ENCODE measurements at regions not wholly inside any gene's neighbourhood (a gene's known extent, or its start where the extent isn't known, plus 50 kb on each side); places are given as distances from the start of the nearest gene placed in this dataset.

- TF ChIP-seq EP300 (IDR thresholded peaks at IDR 0.05; ENCODE audit: low read depth in 2 of 2, low read length in 2 of 2) (0 out of 4 replicates have a peak, but pooled peaks of 1 of the 2 experiments have one; percentile 14), EP300 (CRISPR knock-in tag; IDR thresholded peaks at IDR 0.05; ENCODE audit: borderline replicate concordance) (no peak)
Observed at GRCh38 chrX:10022580-10023245, 55.6 kb downstream of the CLDN34 start (continued).

GRCh38 chrX:10023821-10024220, 56.7 kb downstream of the CLDN34 start:
- peaks cover 6% of the 10 kb centered on the region for H3K79me2 ChIP-seq (ENCODE audit: insufficient read depth, low read length)
- H3K4me1 ChIP-seq (ENCODE audit: insufficient read depth, low read length) = peaks cover 34% of the 10 kb centered on the region
- intact Hi-C loops (cut with micrococcal nuclease; ENCODE audit: unreplicated experiment) = no loop called here
- no peaks in the 10 kb centered on the region for H3K9me3 ChIP-seq (ENCODE audit: low read length)
- no peak overlapping the region for H3K27ac ChIP-seq (ENCODE audit: extremely low read length, insufficient read depth, low read length)
- H4K20me1 ChIP-seq (ENCODE audit: insufficient read depth, low read length) = no peaks in the 10 kb centered on the region
- no peak overlapping the region for H3K4me3 ChIP-seq (replicated peaks in 1 of 3; ENCODE audit: insufficient read depth in 1 of 3, low read depth in 2 of 3, low read length in 3 of 3)
- DNase-seq (ENCODE audit: low spot score) (no peak), FAIRE-seq (no peak), ATAC-seq (no peak)
- H2AFZ ChIP-seq (ENCODE audit: low read length) = no peak overlapping the region
- no TSS peak for BruUV-seq (replicated peaks)
- ChIA-PET CTCF (ENCODE audit: low intra/inter-chr PET ratio, low total read pairs) (no interaction called here), POLR2A (interaction anchor here (0.6 kb wide), 1 partner anchor 12 kb away, joined by 5 read pairs; no protein-coding TSS in a partner anchor)
- H3K27me3 ChIP-seq (ENCODE audit: control insufficient read depth in 1 of 2, insufficient read depth in 2 of 2, low read length in 2 of 2) = no peaks in the 10 kb centered on the region
- 97% methylated on average over 7 of the region's 7 CpGs for WGBS (ENCODE audit: low lambda C conversion rate)
- no peak overlapping the region for H3K4me2 ChIP-seq (ENCODE audit: low read depth, low read length)
- H3K36me3 ChIP-seq (replicated peaks in 1 of 2; ENCODE audit: control insufficient read depth in 1 of 2, insufficient read depth in 2 of 2, low read length in 2 of 2) = no peaks in the 10 kb centered on the region
- H3K9ac ChIP-seq (ENCODE audit: insufficient read depth, low read depth, low read length) = no peak overlapping the region
- in situ Hi-C loops (cut with HindIII; ENCODE audit: extremely low pct_ligation_motif_present, low pct_unique_long_range_greater_than_20kb) = no loop called here
- TF ChIP-seq ZMAT5 (CRISPR knock-in tag; IDR thresholded peaks at IDR 0.05; ENCODE audit: borderline replicate concordance, low read depth) (no peak), BATF2 (CRISPR knock-in tag; IDR thresholded peaks at IDR 0.05) (no peak), ZBTB14 (CRISPR knock-in tag; IDR thresholded peaks at IDR 0.05) (no peak), MEF2D (CRISPR knock-in tag; IDR thresholded peaks at IDR 0.05) (no peak), MIER3 (CRISPR knock-in tag; IDR thresholded peaks at IDR 0.05; ENCODE audit: borderline replicate concordance) (no peak), THRA (CRISPR knock-in tag; IDR thresholded peaks at IDR 0.05; ENCODE audit: borderline replicate concordance) (no peak), TMF1 (CRISPR knock-in tag; IDR thresholded peaks at IDR 0.05; ENCODE audit: low read depth) (no peak), DPF2 (CRISPR knock-in tag; IDR thresholded peaks at IDR 0.05; ENCODE audit: borderline replicate concordance, low read depth) (no peak), FOXC1 (CRISPR knock-in tag; IDR thresholded peaks at IDR 0.05; ENCODE audit: borderline replicate concordance) (no peak), RFX1 (IDR thresholded peaks at IDR 0.05) (no peak), ZNF329 (CRISPR knock-in tag; IDR thresholded peaks at IDR 0.05; ENCODE audit: low read depth) (no peak), SRSF1 (optimal IDR thresholded peaks at IDR 0.05; ENCODE audit: low read depth, low read length) (no peak), ZNF766 (CRISPR knock-in tag; IDR thresholded peaks at IDR 0.05; ENCODE audit: borderline replicate concordance) (no peak)
